Colon (tissue), 2 donors: ENCODE measurements at regions not wholly inside any gene's neighbourhood (a gene's known extent, or its start where the extent isn't known, plus 50 kb on each side); places are given as distances from the start of the nearest gene placed in this dataset.
A peak's percentile ranks its signal among the peaks of the same experiment; 100 is the strongest.
"Not testable (repeated sequence)": the region's sequence is repeated elsewhere in the genome, so short reads cannot be mapped to it uniquely, and the experiment has no call there.

Source experiments
- FAIRE-seq: peaks from 2 replicates; lab custom pipeline; 2012; peaks lifted over from hg19 to GRCh38; lab: Jason Lieb, UNC
- donor health status: control.
- donor health status: control.

DNA sequence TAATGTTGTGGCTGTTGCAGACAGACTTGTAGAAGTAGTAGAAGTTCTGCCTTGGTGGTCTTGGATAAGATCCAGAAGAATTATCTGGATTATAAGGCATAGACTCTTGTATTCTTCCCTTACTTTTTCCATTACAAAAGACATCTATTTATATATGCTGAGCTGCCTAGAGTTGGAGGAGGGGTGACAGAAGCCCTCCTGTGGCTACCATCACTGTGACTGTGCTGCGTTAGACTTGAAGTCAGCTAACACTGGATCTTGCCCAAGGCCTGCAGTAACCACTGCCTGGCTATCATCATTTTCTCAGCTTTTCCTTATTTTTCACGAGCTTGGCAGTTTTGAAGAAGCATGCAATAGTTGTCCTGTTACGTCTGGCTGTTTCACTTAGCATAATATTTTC lies 684.8 kb upstream of the BCHE start:
- no peak for FAIRE-seq

DNA sequence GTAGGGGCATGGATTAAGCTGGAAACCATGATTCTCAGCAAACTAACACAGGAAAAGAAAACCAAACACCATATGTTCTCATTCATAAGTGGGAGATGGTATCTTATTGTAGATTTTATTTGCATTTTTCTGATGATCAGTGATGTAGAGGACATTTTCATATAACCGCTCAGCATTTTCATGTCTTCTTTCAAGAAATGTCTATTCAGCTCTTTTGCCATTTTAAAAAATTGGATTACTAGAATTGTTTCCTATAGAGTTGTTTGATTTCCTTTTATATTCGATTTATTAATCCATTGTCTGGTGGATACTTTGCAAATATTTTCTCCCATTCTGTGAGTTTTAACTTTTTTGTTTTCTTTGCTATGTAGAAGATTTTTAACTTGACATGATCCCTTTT lies 682.2 kb upstream of the BCHE start:
- FAIRE-seq: no peak

DNA sequence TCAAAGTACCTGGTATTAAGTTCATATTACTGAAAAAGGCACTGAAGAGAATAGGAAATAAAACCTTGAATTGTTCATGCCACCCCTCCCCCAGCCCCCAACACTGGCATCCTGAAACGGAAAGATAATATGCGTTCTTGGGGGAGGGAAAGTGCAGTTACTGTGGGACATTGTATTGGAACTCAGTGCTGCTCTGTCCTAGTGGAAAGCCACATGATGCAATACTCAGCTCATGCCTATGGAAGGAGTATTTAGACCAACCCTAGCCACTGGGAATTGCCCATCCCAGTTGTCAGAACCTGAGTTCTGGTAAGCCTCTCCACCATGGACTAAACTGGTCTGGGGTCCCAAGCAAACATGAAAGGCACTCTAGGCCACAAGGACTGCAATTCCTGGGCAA lies 680.8 kb upstream of the BCHE start:
- no peak for FAIRE-seq

DNA sequence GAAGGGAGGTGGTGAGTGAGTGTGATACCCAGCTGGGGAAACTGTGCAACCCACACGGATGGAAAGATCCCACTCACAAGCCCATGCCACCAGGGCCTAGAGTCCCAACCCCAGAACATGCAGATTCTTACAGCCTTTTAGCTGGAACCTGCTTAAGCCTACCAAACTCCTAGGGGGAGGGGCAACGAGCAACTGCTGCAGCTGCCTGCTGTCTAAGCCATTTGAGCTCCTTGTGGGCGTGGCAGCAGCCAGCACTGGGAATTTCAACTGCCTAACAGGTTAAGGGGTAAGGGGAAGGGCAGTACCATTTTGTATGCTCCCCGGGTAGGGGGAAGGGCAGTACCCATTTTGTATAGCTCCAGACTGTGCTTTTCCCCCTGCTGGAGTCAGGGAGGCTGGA lies 673.2 kb upstream of the BCHE start:
- FAIRE-seq: no peak

DNA sequence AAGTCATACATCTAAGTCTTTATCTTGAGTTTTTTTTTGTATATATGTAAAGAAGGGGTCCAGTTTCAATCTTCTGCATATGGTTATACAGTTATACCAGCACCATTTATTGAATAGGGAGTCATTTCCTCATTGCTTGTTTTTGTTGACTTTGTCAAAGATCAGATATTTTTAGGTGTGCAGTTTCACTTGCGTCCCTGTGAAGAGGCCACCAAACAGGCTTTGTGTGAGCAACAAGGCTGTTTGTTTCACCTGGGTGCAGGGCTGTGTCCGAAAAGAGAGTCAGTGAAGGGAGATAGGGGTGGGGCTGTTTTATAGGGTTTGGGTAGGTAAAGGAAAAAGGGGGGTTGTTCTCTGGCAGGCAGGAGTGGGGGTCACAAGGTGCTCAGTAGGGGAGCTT lies 663.2 kb upstream of the BCHE start:
- FAIRE-seq: not testable (repeated sequence)

DNA sequence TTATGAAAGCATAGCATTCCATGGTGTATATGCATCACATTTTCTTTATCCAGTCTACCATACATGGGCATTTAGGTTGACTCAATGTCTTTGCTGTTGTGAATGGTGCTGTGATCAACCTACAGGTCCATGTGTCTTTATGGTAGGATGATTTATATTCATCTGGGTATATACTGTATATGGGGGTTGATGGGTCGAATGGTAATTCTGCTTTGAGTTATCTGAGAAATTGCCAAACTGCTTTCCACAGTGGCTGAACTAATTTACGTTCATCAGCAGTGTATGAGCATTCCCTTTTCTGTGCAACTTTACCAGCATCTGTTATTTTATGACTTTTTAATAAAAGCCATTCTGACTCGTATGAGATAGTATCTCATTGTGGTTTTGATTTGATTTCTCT lies 662.4 kb upstream of the BCHE start:
- FAIRE-seq: no peak

DNA sequence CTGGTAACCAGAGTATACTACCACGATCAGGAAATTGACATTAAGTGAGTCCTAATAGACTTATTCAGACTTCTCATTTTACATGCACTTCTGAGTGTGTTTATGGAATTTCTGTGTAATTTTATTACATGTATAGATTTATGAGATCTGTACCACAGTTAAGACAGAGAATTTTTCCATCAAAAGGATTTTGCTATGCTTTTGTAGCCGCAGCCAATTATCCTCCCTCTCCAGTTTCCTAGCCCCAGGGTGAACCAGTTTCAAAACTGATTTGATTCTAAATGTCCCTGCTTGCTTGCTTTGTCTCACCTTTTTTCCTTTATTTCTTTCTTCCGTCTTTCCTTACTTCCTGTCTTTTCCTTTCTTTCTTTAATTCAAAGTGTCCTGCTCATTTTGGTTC lies 661.2 kb upstream of the BCHE start:
- no peak for FAIRE-seq

DNA sequence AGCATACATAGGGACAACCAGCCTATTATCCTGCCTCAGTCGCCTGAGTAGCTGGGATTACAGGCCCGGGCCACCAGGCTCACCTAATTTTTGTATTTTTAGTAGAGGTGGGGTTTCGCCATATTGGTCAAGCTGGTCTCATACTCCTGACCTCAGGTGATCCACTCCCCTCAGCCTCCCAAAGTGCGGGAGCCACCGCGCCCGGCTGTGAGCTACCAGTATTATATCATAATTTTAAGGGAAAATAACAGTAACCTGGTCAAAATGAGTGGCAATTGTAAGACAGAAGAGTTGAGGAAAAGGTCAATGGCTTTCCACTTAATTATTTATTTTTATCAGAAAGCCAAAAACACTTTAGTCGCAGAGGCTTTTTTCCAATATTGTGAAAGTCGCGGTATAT lies 652.6 kb upstream of the BCHE start:
- FAIRE-seq: no peak

DNA sequence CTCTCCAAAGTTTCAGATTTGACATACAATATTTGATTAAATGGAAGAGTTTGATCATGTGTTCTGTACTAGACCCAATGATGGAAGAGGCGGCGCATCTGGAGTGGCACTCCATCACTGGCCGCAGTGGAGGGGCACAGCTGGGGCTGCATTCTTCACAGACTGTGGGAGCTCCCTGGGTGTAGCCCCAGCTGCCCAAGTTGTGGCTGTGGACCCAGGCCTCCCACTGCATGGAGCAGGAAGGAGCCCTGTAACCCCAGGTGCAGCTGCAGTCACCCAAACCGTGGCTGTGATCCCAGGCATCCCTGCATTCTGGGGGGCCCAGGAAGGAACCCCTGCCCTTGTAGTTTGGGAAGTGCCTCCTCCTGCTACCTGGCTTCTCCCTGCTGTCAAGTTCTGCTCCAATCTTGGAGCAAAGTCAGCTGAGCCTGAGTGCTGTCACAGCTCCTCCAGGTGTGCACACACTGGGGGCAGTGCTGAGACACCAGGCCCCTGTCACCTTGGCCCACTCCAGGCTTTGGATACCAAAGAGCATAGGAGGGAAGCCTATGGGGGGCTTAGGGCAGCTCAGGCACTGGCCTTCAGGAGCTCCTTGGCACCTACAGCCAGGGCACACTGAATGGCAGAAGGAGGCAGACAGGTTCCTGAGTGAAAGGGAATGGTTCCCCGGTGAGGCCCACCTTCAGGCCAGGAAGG lies 651.9 kb upstream of the BCHE start:
- FAIRE-seq: no peak

DNA sequence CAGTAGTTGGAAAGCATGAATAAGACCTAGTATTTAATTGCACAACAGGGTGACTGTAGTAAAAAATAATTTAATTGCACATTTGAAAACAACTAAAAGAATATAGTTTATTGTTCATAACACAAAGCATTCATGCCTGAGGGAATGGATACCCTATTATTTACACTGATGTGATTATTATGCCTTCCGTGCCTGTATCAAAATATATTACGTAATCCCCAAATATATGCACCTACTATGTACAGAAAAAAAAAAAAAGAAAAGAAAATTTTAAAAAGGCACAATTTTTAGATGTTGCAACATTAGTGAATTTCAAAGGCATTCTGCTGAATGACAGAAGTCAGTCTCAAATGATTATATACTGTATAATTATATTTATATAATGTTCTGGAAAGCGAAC lies 647.2 kb upstream of the BCHE start:
- FAIRE-seq: no peak

DNA sequence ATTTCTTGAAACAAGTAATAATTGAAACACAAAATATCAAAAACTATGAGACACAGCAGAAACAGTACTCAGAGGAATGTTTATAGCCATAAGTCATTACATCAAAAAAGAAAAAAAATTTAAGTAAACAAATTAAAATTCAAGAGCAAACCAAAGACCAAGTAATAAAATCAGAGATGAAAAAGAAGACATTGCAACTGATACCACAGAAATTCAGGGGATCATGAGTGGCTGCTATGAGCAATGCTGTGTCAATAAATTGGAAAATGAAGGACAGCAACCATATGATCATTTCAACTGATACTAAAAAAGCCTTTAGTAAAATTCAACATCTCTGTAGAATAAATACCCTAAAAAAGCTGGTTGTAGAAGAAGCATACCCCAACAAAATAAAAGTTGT lies 644.1 kb upstream of the BCHE start:
- FAIRE-seq: no peak

DNA sequence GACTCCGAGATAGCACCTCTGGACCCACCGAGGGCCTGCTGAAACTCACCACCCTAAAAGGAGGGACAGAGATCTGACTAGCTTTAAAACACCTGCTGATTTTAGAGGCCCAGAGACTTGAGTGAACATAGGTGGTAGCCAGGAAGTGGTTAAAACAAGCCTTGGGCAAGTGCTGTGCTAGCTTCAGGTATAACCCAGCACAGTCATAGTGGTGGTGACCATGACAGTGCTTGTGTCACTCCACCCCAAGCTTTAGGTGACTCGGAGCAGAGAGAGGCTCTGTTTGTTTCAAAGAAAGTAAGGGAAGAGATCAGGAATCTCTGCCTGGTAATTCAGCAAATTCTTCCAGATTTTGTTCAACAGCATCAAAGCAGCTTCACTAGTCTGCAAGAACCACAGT lies 641.1 kb upstream of the BCHE start:
- no peak for FAIRE-seq

DNA sequence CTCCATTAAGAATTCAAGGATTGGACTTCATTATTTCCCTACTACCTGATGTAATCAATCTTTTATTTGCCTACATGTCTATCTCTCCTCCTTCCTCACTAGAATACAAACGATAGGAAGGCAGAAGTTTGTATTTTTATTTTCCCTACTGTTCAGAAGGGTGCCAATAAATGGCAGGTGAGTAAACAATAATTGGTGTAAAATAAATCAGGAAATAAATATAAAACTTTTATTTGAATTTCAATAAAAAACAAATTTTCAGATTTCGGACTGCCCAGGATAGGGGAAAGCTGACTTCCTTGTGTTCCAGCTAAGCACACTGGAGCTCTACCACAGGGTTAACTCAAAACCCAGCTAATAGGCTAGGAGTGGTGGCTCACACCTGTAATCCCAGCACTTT lies 636.3 kb upstream of the BCHE start:
- FAIRE-seq: no peak

DNA sequence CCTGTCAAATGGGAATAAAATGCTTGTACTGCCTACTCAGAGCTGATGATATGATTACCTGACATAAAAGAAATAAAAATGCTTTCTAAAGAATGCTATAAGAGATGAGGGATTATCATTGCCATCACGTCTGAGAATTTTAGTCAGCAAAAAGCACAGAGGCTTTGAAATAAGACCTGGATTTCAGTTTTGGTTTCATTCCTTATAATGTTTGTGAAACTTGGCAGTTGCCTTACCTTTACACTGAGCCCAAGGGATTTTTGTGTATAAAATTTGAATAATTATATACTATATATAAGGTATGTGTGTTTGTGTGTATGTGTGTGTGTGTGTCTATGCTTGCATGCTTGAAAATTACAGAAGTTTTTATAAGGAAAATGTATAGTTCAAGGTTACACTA lies 634.8 kb upstream of the BCHE start:
- FAIRE-seq: no peak

DNA sequence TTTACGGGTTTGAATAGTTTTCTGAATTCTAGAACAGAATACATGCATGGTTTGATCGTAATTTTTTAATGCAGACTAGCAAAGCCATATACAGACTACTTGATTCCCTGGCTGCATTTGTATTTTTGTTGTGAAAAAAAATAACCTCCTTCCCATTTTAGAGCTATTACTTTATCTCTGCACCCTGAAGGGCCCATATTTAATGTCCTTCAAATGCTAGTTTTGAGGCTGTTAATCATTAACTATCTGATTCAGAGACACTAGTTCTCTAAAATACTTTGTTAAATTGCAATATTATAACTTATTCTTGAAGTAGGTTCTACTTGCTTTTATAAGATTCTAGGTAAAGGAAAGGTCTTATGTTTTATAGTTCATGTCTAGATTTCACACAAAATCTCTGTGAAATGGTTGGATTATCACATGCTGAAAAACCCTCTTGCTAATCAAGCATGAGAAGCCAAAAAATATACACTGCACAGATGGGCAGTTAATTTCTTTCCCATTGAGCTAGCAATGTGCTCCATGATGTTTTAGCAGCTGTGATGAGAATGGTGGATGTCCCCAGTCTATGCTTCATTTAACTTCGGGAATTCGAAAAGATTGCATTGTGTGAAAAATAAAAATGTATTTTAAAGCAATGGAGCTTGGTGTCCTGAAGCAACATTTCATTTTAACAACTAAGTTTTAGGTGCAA lies 634.0 kb upstream of the BCHE start:
- FAIRE-seq: no peak

DNA sequence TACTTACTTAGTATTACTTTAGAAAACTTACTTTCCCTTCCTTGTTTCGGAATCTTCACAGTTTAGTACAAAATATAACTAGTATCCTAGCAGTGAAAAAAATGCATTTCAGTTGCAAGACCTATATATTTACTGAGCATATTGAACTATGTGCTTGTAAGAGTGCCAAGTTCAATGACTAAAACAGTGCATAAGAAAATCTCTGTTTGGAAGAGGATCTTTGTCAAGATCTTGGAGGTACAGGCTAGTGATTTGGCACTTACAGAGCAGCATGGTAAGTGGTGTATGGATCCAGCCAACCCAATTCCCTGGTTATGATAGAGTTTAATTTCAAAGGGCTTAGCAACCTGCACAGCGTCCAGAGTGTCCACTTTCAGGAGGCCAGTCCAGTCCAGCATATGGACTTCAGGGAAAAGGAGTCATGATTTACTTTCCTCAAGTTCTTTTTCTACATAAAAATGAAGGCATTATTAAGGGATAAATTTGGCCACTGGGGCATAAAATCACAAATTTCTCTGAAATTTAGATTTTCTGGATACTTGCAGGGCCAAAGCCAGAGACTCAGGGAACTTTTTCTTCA lies 625.8 kb upstream of the BCHE start:
- FAIRE-seq: no peak

DNA sequence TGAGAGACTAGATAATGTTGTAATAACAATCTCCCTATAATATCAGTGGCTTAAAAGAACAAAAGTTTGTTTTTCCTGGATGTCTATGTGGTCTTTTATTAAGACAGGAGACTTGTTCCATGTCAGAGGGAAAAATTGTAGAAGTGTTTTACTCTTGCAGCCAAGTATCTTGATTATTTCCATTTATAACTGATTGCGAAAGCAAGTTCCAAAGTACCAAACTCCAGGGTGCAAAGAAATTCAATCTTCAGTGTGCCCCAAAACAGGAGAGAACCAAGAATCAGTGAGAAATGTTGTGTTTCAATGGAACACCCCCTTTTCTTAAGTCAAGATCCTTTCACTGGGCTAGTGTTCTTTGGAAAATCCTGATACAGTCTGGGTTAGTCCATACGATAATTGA lies 624.4 kb upstream of the BCHE start:
- FAIRE-seq: no peak

DNA sequence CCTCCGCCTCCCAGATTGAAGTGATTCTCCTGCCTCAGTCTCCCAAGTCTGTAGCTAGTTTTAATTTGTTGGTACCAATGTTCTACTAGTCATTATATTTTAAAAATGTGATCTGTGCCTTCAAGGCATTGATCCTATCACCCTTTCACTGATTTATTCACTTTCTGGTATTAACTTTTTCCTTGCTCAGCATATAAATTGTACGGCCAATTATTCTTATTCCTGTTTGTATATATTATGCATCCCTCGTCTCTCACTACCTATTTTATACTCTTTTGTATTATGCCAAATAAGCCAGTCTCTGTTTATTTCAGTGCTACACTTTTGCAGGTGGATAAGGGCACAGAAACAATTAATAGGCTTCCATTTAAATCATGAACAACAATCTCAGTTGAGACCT lies 620.2 kb upstream of the BCHE start:
- FAIRE-seq: no peak

DNA sequence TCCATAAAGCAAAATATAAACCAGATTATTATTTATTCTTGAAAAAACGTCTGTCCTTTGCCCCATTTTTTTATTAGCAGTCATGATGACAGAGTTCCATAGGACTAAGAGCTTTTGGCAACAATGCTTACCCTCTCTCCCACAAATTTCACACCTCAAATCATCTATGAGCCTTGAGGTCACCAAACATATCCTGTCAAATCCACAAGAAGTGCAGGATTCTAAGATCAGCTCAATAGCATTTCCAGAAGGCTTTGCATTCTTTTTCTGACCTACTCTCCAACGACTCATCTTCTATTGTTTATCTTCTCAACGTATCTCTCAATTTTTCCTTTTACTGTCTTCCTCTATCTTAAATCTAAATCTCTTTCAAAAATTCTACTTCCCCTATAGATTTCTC lies 619.1 kb upstream of the BCHE start:
- no peak for FAIRE-seq

DNA sequence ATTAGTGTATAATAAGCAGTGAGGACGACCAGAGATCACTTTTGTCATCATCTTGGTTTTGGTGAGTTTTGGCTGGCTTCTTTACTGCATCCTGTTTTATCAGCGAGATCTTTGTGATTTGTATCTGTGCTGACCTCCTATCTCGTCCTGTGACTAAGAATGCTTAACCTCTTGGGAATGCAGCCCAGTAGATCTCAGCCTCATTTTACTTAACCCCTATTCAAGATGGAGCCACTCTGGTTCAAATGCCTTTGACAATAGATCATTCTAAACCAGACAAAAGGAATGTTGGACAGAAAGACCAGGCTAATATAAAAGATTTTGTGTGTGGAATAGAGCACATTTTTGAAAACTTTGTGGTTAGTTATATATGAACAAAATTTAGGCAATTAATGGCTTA lies 618.5 kb upstream of the BCHE start:
- FAIRE-seq: no peak

DNA sequence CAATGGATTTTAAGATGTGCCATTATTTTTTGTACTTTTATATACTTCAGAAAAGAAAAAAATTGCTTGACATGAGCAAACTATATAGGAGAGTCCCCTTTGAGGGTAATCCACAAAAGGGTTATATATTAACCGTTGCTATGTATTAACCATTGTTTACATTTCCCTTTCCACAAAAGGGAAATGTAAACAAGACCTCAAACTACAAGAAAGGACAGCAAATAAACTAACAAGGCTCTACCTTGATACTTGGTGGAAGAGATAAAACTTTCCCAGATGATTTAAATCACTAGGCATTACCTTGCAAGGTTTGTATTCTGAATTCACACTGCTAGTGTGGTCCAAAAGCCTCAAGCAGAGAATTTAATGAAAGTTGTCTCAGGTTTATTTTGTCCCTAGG lies 616.3 kb upstream of the BCHE start:
- FAIRE-seq: no peak

DNA sequence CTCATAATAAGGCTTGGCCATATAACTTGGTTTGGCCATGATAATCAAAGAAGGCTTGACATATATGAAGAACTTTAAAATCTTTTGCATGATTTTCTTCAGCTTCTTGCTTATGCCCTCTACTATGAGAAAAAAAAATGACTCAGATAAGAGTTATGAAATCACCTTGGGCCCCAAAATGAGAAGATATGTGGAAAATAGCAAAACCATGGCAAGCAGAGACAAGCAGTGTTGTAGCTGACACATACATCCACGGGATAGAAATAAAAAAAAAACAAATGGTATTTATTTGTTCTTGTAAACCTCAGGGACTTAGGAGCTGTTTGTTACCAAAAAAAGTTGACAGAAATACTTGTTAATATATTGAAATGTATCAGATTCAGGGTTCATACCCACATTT lies 614.8 kb upstream of the BCHE start:
- FAIRE-seq: no peak

DNA sequence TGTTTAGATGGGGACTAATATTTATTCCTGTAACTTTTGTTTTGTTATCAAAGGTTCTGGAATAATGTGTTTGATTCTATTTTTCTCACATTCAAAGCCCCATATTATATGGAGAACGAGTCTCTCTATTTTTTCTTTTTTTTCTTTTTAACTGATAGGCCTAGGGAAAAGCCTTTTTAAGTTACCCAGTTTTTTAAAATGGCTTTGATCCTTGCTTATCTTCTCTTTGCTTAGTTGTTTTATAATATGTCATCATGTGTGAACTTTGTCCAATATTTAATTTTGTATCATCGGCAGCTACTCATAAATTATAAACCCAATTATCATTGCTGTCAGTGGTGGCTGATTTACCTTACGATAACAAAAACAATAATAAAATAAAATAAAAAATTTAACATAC lies 610.3 kb upstream of the BCHE start:
- peak; percentile 38 for FAIRE-seq

DNA sequence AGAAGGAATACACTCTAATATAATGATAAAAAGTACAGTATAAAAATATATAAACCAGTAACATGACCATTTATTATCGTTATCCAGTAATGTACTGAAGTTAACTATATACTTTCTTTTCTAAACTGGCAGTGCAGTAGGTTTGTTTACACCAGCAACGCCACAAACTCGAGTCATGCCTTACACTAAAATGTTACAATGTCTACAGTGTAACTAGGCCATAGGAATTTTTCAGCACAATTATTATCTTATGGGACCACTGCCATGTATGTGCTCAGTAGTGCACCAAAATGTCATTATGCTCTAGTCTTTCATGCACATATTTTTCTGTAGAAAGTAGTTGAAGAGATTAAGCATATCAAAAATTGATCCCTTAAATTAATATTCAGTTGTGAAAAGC lies 609.8 kb upstream of the BCHE start:
- no peak for FAIRE-seq
